Umbilical cord (tissue), 1 donor: ENCODE measurements at regions not wholly inside any gene's neighbourhood (a gene's known extent, or its start where the extent isn't known, plus 50 kb on each side); places are given as distances from the start of the nearest gene placed in this dataset.
"Not testable (repeated sequence)": the region's sequence is repeated elsewhere in the genome, so short reads cannot be mapped to it uniquely, and the experiment has no call there.

Experiments
- DNase-seq: peaks from one replicate; pipeline ENCODE4 v3.0.0-alpha.2; 2015; ENCODE audit warnings: low spot score

DNA sequence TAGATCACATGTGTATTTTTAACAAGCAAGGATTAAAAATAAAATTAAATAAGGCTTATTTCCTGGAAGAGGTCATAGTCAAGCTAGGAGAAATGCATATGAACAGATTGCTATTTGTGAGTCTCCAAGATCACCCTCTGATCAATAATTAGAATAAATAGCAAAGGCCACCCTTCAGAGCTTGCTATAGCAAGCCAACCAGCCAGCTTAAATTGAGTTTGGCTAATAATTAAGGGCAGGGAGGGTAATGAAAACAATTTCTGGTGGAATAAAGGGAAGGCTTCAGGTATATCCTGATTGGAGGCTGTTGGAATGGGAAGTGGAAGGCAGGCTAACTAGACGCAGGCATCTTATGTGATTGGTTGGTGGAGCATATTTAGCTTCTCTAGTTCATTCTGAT, 403.5 kb downstream of the ARL4A start:
- no peak for DNase-seq

- DNase-seq = peak; percentile 28
These were observed 404.7 kb downstream of the ARL4A start for GRCh38 chr7:13091974-13092707.

- DNase-seq = no peak
These were observed 405.2 kb downstream of the ARL4A start for GRCh38 chr7:13092708-13093005.

DNA sequence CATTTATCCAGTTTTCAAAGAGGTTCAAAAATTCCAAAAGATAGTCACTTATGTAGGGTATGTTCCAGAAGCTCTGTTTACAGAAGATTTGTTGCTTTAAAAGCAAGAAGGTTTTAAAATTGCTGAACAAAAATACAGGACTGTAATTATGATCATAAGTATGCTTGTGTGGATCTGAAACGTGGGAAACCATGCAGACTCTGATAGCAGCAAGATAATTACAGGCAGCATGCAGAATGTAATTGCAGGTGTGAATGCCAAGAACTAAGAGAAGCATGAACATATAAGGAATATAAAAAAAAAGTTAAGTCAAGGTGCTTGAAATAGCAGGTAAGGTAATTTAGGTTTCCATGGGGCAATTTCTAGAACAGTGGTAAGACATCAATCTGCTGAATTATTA, 405.7 kb downstream of the ARL4A start:
- DNase-seq = no peak

DNA sequence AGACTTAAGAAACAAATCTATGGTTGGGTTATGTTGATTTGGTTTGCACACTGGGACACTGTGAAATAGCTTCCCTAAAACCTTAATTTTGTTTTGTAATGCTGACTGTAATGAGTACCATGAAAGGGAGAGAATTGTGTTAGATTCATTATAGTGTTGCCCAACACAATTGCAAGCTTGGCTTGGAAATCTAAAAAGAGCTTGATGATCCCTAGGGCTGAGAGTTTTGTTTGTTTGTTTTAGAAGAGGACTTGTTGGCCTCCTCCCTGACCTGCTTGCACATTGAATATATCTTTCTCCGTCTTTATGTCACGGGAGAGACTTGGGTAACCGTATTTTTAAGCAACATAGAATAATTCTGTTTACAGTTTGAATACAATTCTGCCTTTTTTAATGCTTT, 410.1 kb downstream of the ARL4A start:
- DNase-seq = no peak

DNA sequence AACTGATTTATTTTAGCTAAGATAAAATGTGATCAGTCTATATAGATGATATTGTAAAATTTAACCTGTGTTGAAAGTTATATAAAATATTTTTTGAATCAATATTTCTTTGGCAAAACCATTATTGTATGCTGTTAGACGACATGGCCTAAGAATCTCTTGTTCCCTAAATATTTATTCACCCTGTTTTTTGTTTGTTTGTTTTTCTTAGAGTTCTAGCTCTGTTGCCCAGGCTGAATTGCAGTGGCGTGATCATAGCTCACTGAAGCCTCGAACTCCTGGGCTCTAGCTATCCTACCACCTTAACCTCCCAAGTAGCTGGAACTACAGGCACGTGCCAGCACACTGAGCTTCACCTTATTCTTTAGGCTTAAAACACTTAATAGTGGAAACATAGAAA, 410.7 kb downstream of the ARL4A start:
- no peak for DNase-seq

GRCh38 chr7:13099154-13099795, 411.8 kb downstream of the ARL4A start:
- no peak for DNase-seq

DNA sequence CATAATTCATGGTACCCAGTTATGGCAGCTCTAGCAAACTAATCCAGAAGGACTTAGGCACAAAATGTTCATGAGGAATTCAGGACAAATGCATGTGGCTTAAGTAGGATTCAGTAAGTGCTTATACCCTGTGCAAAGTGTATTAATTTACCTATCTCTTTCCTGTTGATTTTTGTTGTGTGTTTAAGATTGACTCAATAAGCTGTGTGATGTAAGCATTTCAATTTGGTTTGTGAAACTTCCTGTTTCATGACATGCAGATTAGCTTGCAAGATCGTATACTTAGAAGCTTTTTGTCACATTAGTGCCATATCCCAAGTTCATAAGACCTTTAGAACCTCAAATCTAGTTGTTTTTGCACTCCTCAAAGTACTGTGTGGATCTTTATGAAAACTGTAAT, 416.7 kb downstream of the ARL4A start:
- no peak for DNase-seq

DNA sequence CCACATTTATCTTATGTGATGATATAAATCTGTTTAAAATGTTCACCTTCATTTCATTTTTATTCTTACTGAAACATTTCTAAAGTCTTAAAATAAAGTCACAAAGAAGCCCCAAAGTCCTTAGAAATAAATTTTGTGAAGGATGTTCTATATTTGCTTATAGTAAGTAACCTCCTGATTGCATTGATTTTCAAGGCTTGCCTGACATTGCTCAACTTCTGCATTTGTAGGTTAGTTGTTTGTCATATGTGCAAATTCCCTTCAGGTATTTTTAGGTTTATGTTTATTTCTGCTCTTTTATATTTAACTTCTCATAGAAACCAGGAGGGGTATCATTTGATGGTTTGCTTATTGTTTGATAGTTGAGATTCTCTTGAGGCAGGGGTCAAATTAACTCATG, 417.8 kb downstream of the ARL4A start:
- no peak for DNase-seq

- DNase-seq = no peak
These were observed 419.1 kb downstream of the ARL4A start for GRCh38 chr7:13106513-13106912.

GRCh38 chr7:13107291-13107690, 419.9 kb downstream of the ARL4A start:
- DNase-seq = peak; percentile 39

DNA sequence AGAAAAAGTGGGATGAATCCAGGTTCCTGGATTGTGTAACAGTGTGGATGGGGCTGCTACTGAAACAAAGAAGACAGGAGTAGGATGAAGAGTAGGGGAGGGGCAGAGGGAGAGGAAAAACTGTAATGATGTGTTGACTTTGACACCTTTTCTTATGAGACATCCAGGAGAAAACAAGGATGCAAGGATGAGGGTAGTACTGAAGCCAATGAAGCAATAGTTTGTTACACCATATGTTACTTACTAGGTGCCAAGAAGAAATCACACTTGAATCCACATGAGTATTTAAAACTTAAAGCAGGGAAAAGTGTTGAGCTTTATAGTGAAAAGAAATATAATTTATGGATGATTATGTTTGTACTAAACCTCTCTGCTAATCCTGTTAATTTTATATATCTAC, 420.6 kb downstream of the ARL4A start:
- no peak for DNase-seq

DNA sequence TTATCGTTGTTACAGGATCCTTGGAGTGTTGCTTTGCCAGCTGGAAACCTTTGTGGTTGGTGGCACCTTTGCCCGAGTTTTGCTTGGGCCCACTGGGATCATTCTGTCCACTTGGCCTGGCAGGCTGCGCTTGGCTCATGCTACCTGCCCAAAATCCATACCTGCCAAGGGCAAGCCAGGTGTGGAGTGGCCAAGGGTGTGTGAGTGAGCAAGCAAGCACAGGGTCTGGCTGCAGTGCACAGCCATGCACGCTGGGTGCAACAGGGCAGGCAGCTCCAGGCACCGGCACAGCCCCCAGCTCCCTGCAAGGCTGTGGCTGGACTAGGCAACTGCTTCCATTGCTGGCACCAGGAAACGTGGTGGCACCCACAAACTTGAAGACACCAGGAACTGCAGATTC, 421.8 kb downstream of the ARL4A start:
- no peak for DNase-seq

DNA sequence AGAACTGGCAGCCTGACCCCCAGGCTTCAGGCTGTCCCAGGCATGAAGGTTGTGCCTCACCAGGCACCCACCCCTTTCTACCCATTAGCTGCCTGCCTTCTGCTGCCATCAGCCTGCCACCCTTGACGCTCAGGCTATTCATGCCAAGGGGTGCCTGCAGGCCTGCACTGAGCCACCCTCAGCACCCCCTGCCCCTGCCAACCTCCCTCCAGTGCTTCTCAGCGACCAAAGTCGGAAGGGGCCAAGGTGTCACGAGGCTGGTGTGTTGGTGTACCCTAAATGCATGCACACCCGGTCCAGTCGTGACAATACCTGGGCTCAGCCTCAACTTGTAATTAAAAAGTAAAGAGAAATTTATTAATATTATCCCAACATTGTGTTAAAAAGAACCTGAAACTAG, 422.7 kb downstream of the ARL4A start:
- no peak for DNase-seq

DNA sequence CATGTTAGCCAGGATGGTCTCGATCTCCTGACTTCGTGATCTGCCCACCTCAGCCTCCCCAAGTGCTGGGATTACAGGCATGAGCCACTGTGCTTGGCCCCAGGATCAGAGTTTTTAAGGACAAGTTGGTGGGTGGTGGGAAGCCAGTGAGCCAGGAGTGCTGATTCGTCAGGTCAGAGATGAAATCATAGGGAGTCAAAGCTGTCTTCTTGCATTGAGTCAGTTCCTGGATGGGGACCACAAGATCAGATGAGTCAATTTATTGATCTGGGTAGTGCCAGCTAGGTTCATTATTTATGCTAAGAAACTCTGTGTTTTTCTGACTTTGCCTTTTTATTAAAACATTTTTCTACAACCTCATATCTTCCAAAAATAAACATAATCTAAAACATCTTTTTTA, 423.8 kb downstream of the ARL4A start:
- no peak for DNase-seq

GRCh38 chr7:13114240-13114639, 426.8 kb downstream of the ARL4A start:
- not testable (repeated sequence) for DNase-seq

- peak; percentile 98 for DNase-seq
These were observed 427.8 kb downstream of the ARL4A start for GRCh38 chr7:13115157-13115772.

- DNase-seq = peak; percentile 44
These were observed 428.4 kb downstream of the ARL4A start for GRCh38 chr7:13115855-13116254.

DNA sequence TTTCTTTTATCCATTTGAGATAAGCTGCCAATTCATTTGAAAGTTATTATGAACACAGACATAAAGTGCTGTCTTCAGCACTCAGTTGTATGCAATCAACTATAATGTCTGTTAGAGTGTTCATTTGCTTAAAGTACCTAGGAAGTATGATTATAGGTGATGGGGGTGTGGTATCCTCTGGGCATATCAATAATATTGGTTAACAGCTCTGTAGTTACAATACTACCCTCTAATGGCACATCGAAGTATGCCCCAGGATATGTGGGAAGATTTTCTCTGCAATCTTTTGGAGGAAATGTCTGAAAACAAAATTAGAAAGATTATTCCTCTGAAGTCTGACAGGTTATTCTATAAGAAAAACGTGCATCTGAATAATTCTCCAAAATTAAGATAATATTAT, 429.7 kb downstream of the ARL4A start:
- no peak for DNase-seq

DNA sequence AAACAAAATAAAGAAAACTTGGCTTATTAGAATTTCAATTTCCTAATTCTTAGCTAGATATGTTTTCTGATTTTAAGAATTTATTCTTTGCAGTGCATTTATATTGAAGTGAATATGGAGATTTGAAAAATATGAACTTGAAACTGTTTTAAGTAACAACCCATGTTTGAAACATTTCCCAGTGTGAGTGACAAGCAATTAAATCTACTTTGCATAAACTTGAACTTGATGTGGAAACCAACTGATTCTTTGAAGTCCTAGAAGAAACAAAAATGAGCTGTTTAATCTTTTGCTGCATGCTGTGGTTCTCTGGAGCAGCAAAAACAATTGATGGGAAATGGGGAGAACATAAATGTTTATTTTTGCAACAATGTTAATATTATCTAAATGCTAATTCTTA, 430.2 kb downstream of the ARL4A start:
- no peak for DNase-seq

- DNase-seq = not testable (repeated sequence)
These were observed 437.2 kb downstream of the ARL4A start for GRCh38 chr7:13124629-13125028.

GRCh38 chr7:13126347-13126746, 438.9 kb downstream of the ARL4A start:
- DNase-seq = no peak

GRCh38 chr7:13130321-13130720, 442.9 kb downstream of the ARL4A start:
- DNase-seq = no peak
